Hepatocyte (in vitro differentiated cells): ENCODE measurements at regions not wholly inside any gene's neighbourhood (a gene's known extent, or its start where the extent isn't known, plus 50 kb on each side); places are given as distances from the start of the nearest gene placed in this dataset.

Source experiments
- EZH2 ChIP-seq: fragments of 200-600 bp; sonication (generic); IDR thresholded peaks from 2 replicates; pipeline ENCODE4 v1.6.1; 2016; ENCODE audit warnings: antibody characterized with exemption, mild to moderate bottlenecking, borderline replicate concordance
- TF ChIP-seq, protein P1 (sequence below): fragments of 200-600 bp; sonication (generic); IDR thresholded peaks from 2 replicates; pipeline ENCODE4 v1.5.1; 2016; ENCODE audit warnings: antibody characterized with exemption, mild to moderate bottlenecking; ENCODE audit not compliant: poor library complexity

DNA sequence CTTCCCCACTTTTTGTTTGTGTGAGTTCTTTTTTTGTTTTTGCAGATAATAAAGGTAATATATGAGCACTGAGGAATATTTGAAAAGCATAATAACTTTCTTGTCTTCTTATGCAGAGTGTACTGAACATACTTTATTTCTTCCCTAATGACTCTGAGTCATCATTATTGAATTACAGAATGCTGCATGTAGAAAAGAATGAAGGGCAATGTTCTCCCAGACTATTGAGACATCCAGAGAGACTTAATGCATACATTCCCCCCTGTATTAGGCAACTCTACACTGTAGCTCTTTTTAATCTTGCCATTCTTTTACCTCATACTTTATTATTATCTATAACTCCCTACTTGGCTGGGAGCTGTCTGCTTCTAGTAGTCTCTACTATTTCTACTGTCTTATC lies 240.5 kb upstream of the ANKRD50 start:
- TF ChIP-seq, protein P1, sequence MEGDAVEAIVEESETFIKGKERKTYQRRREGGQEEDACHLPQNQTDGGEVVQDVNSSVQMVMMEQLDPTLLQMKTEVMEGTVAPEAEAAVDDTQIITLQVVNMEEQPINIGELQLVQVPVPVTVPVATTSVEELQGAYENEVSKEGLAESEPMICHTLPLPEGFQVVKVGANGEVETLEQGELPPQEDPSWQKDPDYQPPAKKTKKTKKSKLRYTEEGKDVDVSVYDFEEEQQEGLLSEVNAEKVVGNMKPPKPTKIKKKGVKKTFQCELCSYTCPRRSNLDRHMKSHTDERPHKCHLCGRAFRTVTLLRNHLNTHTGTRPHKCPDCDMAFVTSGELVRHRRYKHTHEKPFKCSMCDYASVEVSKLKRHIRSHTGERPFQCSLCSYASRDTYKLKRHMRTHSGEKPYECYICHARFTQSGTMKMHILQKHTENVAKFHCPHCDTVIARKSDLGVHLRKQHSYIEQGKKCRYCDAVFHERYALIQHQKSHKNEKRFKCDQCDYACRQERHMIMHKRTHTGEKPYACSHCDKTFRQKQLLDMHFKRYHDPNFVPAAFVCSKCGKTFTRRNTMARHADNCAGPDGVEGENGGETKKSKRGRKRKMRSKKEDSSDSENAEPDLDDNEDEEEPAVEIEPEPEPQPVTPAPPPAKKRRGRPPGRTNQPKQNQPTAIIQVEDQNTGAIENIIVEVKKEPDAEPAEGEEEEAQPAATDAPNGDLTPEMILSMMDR = no peak
- TF ChIP-seq EZH2 = no peak
